NCI-H524 treated with DMSO at 0.1 percent for 48 hours (cell line): ENCODE measurements at regions not wholly inside any gene's neighbourhood (a gene's known extent, or its start where the extent isn't known, plus 50 kb on each side); places are given as distances from the start of the nearest gene placed in this dataset.
A peak's percentile ranks its signal among the peaks of the same experiment; 100 is the strongest.

Source experiments
- DNase-seq: peaks from one replicate; lab custom pipeline; 2025; lab: John Stamatoyannopoulos, UW

DNA sequence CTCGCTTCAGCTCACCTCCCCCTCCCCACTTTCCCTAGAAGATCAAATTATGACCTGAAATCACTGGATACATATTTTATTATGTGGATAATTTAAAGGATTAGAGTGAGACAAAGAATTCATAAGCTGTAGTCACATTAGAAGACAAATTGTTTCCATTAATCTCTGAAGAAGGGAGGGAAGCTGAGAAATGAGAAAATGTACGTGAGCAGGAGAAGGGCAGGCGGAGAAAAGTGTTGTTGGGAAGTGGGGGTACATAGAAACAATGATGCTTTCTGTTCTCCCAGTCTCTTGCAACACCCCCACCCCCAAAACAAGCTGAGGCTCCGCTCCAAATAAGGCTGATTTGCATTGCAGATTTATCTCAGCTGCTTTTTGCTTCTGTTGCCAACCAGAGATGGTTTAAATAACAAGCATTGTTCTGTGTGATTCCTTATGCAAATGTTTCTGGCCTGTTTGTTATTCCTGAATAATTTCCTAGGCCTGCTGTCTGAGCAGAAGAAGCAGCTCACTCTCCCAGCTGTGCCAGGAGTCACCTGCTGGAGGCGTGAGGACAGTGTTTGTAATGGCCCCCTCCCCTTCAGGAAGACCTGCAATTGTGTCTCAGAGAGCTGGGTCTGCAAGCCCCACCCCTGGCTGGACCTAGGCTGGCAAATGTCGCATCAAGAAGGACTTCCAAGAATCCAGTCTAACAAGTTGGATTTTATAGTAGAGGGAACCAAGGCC, 121.8 kb upstream of the TNR start:
- no peak for DNase-seq

DNA sequence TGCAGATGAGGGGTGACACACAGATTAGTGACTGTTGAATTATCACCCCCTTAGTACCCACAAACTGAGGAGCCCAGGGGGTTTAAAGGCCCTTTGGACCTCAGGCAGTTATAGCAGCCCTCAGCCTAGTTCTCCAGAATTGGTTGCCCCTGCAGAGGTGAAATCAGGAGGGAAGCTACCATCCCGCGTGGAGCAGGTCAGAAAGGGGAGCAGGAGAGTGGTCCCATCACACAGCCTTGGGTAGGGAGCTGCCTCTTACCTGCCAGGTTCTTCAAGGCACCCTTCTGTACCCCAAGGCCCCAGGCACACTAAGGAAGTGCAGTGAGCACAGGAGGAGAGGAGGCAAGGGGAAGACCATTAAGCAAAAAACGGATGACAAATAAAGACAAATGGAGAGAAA, 121.2 kb upstream of the TNR start:
- DNase-seq, result no peak

DNA sequence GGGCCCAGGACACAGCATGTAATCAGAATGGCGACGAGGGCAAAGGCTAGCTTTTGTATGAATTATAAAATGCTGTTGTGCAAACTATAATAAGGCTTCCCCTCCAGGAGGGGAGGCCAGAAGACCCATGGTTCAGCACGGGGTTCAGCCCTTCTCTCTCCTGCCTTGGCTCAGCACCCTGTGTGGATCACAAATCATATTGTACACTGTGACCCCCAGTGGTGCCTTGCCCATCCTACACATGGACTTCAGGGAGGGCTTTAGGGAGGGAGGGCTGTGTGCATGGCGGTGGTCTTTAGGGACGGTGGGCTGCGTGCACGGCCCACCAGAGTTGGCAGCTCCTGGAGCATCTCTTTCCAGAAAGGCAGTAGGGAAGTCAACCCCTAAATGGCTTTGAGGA, 120.8 kb upstream of the TNR start:
- DNase-seq, result no peak

DNA sequence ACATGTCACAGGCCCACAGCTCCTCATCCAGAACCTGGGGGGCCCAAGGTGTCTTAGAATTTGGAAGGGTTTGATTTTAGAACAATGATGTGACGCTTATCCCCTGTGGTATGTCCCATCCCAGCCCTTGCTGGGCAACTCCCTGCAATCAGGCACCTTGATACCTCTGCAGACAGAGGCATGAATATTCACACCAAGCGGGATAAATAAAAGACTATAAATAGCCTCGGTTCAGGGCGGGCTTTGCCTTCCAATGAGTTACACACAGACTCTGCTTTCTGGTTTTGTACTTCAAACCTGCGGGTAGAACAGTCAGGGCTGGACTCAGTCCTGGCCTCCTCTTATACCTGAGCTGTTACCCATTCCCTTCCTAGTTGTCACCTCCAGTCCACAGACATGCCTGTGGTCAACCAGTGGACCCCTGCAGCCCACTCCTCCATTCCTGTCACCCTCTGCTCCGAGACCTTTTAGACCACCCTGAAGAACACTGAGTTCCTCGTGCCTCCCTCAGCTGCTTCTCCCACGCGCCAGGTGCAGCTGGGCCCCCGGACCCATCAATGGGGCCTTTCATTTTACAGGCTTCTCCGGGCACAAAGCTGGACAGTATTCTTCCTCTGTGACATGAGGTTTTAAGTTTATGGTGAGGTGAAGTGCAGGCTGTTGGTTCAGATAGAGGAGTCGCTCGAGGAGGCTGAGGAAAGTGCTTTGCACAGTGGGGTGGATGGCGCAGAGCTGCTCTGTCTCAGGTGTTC, 120.1 kb upstream of the TNR start:
- no peak for DNase-seq

DNA sequence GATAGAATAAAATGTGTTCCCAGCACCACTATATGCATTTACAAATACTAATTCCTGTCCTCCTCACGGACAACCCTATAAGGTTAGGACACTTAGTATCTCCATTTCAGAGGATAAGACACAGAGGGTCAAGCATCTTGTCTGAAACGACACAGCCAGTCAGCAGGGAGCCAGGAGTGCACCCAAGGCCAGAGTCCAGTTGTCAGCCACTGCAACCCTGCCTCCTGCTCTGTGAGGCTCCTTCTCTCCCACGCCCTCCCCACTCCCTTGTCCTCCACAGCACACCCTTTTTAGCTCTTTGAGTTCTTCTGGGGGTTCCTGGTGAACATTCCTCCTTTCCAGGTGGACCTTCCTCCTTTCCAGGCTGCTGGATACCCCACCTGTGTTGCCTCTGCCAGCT, 119.0 kb upstream of the TNR start:
- DNase-seq, result no peak

DNA sequence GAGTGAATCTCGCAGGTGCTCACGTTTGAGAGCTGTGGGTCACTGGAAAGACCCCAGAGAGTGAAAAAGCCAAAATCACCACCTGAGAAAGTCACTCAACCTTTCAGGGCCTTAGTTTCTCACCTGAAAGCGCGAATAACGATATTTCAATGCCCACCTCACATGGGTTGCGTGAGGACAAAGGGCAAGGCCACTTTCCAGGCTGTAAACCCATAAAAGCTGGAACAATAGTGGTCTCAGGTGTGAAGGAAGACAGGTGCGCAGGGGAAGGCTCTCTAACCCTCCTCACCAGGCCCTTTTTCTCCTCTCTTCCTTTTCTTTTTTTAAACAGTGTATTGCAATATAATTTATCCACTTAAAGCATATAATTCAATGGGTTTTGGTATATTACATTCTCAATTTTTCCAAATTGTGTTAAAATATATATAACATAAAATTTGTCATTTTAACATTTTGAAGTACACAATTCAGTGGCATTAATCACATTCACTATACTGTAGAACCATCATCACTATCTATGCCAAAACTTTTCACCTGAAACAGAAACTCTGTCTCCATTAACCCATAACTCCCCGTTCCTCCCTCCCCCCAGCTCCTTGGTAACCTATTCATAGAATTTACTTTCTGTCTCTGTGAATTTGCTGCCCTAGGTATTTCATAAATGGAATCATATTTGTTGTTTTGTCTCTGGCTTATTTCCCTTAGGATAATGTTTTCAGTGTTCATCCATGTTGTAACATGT, 118.4 kb upstream of the TNR start:
- DNase-seq, result no peak

DNA sequence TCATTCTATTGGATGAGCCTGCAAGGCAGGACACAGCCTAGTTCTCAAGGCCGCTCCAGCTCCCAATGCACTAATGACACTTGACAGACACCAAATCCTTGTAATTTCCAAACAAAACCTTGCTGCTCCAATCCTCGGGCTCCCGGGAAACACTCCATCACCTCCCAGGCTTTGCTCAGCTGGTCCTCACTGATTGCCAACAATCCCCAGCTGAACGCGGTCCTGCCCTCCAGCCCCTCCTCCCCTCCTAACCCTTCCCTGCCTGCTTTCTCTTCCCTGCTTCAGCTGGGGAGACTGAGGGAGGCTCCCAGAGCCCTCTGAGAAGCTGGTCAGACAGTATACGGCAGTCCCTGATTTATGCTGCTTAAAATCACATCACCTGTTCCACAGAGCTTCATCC, 114.4 kb upstream of the TNR start:
- DNase-seq, result no peak

DNA sequence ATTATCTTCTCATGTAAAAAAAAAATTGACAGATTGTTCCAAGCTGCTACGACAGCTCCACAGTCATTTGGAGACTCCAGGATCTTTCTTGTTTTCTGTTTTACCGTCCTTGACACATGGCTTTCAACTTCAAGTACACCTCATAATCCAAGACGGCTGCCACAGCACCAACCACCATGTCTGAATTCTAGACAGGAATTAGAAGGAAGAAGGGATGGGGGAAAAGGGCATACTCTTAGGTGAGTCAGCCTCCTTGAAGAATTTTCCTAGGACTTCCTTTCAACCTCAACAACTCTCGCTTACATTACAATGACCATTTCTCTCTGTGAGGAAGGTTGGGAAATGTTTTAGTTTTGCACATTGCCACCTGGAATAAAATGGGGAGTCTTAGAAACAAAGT, 110.3 kb upstream of the TNR start:
- DNase-seq, result no peak

DNA sequence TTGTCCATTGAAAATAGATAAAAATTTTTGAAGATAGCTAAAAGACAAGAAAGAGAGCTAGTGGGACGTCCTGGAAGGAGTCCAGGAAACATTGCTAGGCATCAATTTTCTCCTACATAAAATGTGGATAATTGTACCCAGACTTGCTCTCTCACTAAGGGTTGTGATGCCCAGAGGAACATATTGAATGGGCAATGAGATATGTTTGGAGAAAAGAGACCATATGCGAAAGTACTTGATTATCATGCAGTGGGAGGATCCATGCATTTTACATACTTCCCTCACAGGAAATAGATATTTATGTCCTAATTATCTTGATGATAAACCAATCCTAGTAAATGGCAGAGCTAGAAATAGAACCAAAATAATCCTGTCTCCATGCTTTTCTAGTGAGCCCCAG, 108.4 kb upstream of the TNR start:
- DNase-seq, result no peak

DNA sequence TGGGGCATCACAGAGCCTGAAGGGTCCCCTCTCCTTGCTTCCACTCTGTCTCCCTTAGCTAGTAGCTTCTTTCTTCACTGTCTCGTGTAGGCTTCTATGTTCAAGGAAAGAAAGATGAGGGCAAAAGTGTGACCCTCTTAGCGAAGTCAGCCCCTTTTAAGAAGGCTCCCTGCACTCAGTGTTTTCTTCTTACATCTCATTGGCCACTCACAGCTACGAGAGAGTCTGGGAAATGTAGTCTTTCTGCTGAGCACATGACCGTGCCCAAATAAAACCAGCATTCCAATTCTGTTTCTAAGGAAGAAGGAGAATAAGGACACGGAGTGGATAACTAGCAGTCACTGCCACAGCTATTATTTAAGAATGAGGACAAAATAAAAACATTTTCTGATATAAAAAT, 104.9 kb upstream of the TNR start:
- no peak for DNase-seq

DNA sequence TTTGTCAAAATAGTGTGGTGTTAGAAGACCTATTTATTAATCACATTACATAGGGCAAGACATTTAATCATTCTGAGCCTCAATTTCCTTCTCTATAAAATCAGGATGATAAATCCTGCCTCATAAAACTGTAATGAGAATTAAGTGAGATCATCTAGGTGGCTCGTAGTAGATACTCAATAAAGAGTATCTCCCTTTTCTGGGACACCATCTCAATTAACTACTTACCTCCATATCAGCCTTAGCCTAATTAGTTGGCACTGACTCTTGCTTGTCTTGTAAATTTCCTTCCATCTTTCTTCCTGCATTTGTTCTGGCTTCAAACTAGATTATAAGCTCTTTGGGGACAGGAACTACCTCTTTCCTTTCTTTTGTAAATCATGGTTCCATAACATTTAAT, 102.6 kb upstream of the TNR start:
- no peak for DNase-seq

DNA sequence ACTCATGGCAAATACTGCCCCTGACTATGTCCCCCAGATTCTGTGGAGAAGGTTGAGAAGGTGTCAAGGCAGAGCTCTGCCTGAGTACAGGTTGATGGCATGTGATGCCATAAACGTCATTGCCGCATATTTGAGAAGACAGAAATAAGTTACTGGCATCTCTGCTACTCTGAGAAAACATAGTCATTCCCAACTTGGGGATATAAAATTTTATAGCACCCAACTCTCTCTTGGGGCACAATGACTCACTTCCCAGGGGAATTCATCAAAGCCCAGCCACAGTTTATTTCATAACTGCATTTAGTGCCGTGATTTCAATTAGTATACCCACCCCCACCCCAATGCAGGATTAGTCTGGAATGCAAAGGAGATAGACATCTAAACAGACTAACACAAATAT, 101.9 kb upstream of the TNR start:
- DNase-seq, result no peak

DNA sequence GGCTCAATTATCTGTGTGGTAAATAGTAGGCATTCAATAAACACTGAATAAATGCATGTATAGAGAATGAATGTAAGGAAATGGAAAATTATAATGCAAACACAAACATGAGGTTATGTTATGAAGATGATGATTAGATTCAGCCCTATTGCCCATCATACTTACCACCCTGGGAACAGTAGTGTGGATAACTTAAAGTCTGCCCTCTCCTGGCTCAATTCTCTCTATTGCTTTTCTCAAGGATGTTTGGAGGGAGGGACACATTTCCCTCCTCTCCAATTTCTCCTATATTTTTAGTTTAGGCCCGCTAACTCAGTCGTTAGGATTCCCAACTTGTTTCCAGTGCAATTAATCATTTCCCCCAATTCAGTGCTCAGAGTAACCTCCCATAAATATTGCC, 101.5 kb upstream of the TNR start:
- DNase-seq, result no peak

DNA sequence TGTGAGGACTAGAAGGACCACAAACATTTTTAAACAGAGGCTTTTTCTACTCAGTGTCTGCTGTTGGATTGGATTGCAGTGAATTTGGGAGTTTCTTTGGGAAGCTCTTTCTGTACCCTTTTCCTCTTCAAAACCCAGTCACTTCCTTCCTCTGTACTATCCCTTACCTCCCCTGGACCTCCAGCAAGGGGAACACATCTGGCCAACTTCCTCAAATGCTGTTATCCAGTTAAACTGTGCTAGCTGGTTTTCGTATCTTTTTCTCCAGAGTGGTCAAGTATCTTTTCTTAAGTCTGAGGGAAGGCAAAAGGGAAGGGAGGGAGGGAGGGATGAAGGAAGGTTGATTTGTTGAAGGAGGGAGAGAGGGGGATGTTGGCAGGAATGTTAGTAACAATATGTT, 99.2 kb upstream of the TNR start:
- no peak for DNase-seq

DNA sequence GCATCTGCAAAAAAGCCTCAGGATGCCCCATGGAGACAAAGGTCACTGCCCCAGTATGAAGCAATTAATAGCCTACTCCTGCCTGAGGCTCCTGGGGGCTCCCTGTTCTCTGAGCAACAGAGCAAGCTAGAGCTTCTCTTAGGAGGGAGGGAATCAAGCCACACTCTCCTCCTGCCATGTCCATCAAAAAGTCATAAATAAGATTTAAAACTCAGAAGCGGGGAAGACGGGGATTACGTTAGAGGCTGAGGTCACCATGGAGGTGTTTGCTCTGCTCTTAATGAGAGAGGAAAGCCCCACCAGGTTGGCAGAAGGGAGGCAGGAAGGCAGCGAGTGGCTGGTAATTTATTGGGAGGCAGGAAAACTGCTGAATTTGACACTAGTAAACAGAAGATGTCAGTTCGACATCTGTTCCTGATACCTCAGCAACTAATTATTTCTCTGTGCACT, 98.4 kb upstream of the TNR start:
- DNase-seq, result peak; percentile 54

DNA sequence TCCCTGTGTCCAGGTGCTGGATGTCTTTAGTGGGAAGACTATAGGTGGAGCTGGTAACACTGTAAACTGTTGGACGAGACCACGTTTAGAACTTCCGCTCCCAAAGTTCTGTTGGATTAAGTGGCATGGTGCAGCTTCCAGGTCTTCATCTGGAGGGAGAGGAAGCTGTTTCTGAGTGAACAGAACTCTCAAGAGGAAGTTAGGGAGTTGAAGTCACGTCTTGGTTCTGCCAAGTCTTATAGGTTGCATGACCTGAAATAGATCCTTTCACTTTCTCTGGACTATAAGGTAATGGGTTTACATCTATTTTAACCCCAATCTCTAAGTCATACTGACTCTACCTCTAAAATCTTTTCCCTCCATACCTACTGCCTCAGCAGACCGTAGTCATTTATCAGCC, 97.4 kb upstream of the TNR start:
- no peak for DNase-seq

DNA sequence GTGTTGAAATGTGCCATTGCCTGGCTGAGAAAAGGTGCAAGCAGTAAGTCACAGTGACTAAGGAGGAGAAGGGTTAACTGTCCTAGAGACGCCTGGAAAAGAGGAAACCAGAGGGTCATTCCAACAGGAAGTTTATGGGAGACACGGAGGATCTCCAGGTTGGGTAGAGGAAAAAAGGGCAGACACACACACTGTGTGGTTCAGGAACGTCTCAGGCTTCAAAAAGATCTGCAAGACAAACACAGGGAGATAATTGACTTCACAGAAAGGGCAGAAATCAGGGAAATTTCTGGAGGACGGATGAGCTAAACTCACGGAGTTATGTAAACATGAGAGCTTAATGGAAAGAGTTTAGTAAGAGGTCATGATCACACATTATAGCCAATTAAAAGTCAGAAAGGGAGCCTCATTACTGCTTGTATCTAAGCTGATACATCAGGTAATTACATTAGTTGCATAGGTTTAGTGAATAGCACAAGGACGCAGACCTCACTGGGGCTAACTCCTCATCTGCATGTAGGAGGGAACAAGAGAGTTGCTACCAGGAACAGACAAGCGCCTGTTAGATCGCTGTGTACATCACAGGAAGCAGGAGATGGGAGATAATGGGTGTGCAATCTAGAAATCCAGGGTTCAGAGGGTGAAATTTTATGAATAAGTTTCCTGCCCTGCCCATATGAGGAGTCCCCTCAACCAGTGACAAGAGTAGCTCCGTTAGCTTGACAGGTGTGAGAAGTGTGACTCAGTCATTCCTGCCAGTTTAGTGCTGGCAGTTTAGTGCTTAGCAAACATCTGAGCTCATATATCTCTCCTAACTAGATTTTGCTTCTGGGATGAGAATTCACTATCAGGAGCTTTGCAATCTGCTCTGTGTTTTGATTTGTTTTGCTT, 96.6 kb upstream of the TNR start:
- DNase-seq, result no peak

DNA sequence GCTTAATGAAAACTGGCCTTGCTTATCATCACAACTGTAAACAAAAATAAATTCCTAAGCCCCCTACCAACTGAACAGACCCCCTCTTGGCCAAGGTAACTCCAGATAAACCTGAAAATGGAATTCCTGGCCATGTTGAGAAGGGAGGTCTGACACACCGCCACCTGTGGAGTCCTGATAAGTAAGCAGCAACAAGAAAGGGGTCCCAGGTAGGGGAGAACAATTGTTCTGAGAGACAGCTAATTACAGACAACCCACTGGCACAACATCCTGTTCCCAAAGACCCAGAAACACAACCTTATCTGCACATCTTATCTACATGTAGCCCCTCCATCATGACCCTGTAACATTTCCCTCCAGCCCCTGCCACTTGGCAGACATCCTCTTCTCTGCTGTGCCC, 91.2 kb upstream of the TNR start:
- DNase-seq, result no peak

DNA sequence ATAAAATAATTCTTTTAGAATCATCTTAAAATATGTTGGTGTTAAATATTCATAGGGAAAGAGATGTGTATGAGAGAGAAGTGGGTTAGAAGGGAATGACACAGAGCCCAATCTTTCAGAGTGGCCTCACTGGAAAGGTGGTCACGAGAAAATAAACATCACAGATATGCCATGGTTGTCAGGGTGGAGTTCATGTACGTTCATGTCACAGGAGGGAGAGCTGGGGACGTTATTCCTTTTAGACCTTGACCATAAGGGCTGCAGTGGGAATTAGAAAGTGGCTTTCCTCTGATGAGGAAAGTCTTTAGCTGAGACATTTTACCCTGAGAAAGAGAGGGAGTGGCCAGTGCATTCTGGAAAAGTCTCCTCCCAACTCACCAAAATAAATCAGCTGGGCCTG, 90.6 kb upstream of the TNR start:
- DNase-seq, result no peak

DNA sequence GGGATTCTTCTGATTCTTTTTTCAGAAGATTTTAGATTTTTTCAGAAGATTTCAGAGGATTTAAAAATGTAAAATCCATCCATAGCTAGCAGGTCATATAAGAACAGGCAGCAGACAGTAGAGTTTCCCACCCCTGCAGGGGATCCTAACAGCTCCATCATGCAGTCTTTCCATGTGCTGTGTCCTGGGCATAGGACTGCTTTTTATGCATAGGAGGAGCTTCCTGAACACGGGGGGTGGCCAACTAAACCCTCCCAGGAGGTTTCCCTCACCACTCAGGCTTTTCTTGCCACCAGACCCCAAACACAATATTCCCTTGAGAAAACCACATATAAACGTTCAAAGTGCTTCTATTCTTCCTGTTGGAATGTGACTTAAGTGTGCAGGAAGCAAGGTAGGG, 90.1 kb upstream of the TNR start:
- no peak for DNase-seq

DNA sequence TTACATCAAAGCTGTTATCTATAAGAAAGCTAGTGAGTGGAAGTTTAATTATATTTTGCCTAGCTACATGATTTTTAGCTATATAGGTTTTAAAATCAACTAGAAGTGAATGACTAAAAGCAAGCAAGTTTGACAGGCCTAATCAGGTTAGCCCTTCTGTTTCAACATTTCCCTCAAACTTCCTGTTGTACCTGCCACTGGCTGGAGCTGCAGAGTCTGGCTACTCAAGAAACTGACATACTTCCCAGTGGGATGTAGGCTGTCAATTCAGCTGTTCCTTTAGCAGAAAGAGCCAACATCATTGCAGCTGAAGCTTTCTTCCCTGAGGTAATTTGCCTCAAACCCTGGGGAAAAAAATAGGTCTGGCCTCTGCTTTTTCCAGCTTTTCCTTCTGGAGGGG, 87.1 kb upstream of the TNR start:
- no peak for DNase-seq

DNA sequence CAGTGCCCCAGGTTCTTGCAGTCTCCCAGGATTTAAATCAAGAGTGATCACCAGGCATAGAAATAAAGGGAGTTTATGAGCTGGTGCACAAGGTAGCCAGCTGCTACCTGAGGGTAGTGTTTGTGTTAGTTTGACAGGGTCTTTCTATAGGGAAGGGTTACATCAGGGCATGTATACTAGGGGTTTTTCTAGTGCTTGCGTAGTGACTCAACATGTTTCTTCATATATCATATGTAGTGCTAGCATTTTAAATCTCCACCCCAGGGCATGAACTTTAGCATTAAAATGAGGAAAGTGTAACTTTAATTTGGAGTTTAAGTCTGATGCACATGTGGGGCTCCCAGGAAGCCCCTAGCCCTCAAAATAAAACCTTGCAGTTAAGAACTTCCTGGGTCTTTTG, 86.5 kb upstream of the TNR start:
- DNase-seq, result no peak
